ENCODE measurements at regions not wholly inside any gene's neighbourhood (a gene's known extent, or its start where the extent isn't known, plus 50 kb on each side); places are given as distances from the start of the nearest gene placed in this dataset.

DNA sequence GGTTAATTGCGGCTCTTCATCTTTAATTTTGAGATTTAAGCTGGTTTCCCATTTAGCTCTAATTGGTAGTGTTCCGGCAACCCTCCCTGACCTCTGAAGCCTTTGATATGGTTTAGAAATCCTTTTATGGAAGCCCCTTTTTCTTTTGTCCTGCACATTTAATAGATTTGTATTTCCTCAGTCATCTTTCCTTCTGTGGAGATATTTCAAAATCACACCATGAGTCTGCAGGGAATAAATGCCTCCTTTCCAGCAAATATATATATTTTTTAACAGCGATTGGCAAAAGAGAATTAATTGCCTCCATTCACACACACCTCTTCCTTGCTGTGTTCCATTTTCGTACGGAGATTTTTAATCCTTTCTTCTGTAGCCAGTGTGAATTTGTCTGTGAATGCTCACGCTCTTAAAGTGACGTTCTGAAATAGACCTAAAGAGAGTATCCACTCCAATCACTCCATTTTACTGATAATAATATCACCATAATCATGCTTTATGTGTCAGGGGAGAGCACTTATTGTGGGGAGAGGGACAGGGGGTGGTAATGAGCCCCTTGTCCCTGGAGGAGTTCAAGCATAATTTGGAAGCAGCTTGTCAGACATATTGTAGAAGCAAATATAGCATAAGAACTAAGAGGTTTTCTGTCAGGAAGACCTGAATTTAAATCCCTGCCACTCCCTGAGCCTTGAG lies 142.5 kb upstream of the SYT13 start:
- Mint-ChIP-seq H3K9me3 (no peaks in the 10 kb centered on the region), H3K27ac (no peak overlapping the region), H3K4me3 (no peak overlapping the region), H3K27me3 (ENCODE audit: insufficient read depth) (peaks cover 66% of the 10 kb centered on the region), H3K4me1 (ENCODE audit: low read depth) (no peaks in the 10 kb centered on the region), H3K36me3 (ENCODE audit: low read depth) (no peaks in the 10 kb centered on the region)
- DNase-seq = no peak
- TF ChIP-seq, protein P1, sequence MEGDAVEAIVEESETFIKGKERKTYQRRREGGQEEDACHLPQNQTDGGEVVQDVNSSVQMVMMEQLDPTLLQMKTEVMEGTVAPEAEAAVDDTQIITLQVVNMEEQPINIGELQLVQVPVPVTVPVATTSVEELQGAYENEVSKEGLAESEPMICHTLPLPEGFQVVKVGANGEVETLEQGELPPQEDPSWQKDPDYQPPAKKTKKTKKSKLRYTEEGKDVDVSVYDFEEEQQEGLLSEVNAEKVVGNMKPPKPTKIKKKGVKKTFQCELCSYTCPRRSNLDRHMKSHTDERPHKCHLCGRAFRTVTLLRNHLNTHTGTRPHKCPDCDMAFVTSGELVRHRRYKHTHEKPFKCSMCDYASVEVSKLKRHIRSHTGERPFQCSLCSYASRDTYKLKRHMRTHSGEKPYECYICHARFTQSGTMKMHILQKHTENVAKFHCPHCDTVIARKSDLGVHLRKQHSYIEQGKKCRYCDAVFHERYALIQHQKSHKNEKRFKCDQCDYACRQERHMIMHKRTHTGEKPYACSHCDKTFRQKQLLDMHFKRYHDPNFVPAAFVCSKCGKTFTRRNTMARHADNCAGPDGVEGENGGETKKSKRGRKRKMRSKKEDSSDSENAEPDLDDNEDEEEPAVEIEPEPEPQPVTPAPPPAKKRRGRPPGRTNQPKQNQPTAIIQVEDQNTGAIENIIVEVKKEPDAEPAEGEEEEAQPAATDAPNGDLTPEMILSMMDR (IDR thresholded peaks at IDR 0.05) = no peak

DNA sequence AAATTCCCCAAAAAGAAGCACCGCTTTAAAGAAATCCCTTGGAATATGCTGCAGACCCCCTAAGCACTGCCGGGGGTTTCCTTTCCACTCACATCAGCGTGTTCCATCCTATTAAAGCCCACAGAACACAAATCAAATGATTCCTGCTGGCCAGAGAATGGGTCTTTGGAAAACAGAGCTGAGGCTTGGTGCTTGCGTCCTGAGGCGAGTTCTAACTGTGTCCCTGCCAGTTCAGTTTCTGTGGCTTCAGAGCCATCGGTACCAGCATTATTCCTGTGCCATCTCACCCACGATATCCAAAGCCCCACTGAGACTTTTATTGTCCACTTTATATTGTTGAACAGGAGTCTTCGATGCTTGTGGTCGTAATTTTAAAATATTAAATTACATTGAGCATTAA lies 142.0 kb upstream of the SYT13 start:
- Mint-ChIP-seq H3K27me3 (ENCODE audit: insufficient read depth) (peaks cover 64% of the 10 kb centered on the region), H3K36me3 (ENCODE audit: low read depth) (no peaks in the 10 kb centered on the region), H3K4me3 (no peak overlapping the region), H3K4me1 (ENCODE audit: low read depth) (no peaks in the 10 kb centered on the region), H3K9me3 (no peaks in the 10 kb centered on the region), H3K27ac (no peak overlapping the region)
- TF ChIP-seq, protein P1 (IDR thresholded peaks at IDR 0.05) = no peak
- DNase-seq = no peak

DNA sequence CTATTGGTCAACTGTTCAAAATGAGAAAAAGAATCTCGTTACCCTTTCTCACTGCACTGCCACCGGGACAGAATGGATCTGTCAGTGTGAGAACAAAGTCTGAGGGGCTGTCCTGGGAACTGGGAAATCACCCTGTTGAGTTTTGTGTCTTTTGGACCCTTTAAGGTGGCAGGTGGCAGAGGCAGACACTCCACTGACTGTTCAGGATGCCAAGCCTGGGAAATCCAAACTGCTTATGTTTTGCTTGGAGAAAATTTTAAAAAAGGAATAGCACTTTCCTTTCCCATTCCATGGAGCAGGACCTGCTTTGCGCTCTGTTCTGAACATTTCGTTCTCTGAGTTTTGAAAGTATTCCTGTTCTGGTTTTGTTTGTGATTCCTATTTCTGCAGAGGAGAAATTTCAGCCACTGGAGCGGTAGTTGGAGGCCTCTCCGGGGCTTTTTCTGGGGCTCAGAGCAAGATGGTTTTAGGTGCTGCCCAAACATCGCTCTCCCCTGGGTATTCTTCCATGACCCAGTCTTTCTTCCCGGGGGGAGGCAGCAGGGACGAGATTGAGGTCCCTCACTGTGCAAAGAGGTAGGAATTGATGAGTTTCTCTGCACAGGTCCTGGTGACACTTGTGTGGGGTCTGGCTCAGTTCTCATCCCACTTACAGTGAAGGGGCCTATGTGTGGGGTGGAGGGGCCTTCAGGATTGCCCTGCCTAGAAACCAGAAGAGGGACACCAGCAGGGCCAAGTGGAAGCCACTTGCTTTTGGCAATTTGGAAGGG lies 138.5 kb upstream of the SYT13 start:
- no peak overlapping the region for H3K27ac Mint-ChIP-seq
- DNase-seq = no peak
- H3K27me3 Mint-ChIP-seq (ENCODE audit: insufficient read depth) = peaks cover 49% of the 10 kb centered on the region
- H3K36me3 Mint-ChIP-seq (ENCODE audit: low read depth) = no peaks in the 10 kb centered on the region
- H3K9me3 Mint-ChIP-seq = peaks cover 4% of the 10 kb centered on the region; the same call in 1 of the 2 replicates
- TF ChIP-seq, protein P1 (IDR thresholded peaks at IDR 0.05) = no peak
- no peaks in the 10 kb centered on the region for H3K4me1 Mint-ChIP-seq (ENCODE audit: low read depth)
- H3K4me3 Mint-ChIP-seq = no peak overlapping the region

GRCh38 chr11:45423475-45424120 lies 137.5 kb upstream of the SYT13 start:
- Mint-ChIP-seq H3K36me3 (ENCODE audit: low read depth) (peaks cover 4% of the 10 kb centered on the region; the same call in 1 of the 2 replicates), H3K27me3 (ENCODE audit: insufficient read depth) (peaks cover 42% of the 10 kb centered on the region)
- no peak for DNase-seq

DNA sequence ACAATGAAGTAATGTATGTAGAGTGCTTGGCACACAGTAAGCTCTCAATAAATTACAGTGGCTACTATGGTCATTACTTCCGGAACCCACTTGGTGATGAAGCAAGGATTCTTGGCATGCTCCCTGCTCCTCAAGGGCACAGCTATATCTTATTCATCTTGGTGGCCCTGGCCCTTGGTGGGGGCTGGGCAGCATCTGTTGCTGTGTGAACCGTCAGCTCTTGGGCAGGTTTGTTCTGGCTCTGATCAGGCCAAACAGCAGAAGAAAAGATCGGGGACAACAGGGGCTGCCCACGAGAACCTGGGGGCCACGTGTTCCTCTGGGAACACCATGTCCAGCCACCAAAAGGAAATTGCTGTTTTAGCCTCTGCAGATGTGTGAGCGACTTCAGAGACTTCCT lies 136.9 kb upstream of the SYT13 start:
- TF ChIP-seq, protein P1 (IDR thresholded peaks at IDR 0.05) = no peak
- Mint-ChIP-seq H3K27me3 (ENCODE audit: insufficient read depth) (peaks cover 39% of the 10 kb centered on the region), H3K27ac (no peak overlapping the region), H3K4me1 (ENCODE audit: low read depth) (no peaks in the 10 kb centered on the region), H3K4me3 (no peak overlapping the region), H3K9me3 (peaks cover 14% of the 10 kb centered on the region; the same call in 1 of the 2 replicates), H3K36me3 (ENCODE audit: low read depth) (peaks cover 7% of the 10 kb centered on the region; the same call in 1 of the 2 replicates)
- DNase-seq = no peak

More at GRCh38 chr11:45423475-45424120, 137.5 kb upstream of the SYT13 start:
- peaks cover 8% of the 10 kb centered on the region; the same call in 1 of the 2 replicates for H3K9me3 Mint-ChIP-seq
- H3K4me3 Mint-ChIP-seq = no peak overlapping the region
- TF ChIP-seq, protein P1 (IDR thresholded peaks at IDR 0.05) = no peak
- no peak overlapping the region for H3K27ac Mint-ChIP-seq
- H3K4me1 Mint-ChIP-seq (ENCODE audit: low read depth) = no peaks in the 10 kb centered on the region

All from HFFc6 (cell line).